GM23338 (cell line): ENCODE measurements at regions not wholly inside any gene's neighbourhood (a gene's known extent, or its start where the extent isn't known, plus 50 kb on each side); places are given as distances from the start of the nearest gene placed in this dataset.

ENCODE experiments used
- ATAC-seq: fragments of 200-7000 bp; cut with Tn5 transposase; 3 replicates; pipeline ENCODE4 v1.9.1; 2020
- DNase-seq: peaks from one replicate; pipeline ENCODE4 v3.0.0-alpha.2; 2015; ENCODE audit warnings: low spot score
- H2AFZ ChIP-seq: fragments of 200-600 bp; sonication (generic); 2 replicates; pipeline ENCODE4 v1.8.0; 2016; ENCODE audit warnings: antibody characterized with exemption, mild to moderate bottlenecking, moderate library complexity
- H3F3A ChIP-seq: fragments of 200-600 bp; sonication (generic); replicated peaks from 2 replicates; pipeline ENCODE4 v1.8.0; 2017; ENCODE audit warnings: antibody characterized with exemption, mixed run types, low read depth
- H3K27ac ChIP-seq: fragments of 200-600 bp; sonication (generic); 2 replicates; pipeline ENCODE4 v1.6.1; 2016; ENCODE audit warnings: low read depth
- H3K27me3 ChIP-seq: fragments of 200-600 bp; sonication (generic); 2 replicates; pipeline ENCODE4 v1.8.0; 2016; ENCODE audit warnings: mild to moderate bottlenecking, mixed run types, moderate library complexity; ENCODE audit not compliant: insufficient read depth
- H3K36me3 ChIP-seq: fragments of 200-600 bp; sonication (generic); 2 replicates; pipeline ENCODE4 v1.8.0; 2016; ENCODE audit warnings: mild to moderate bottlenecking; ENCODE audit not compliant: insufficient read depth
- H3K4me1 ChIP-seq: fragments of 200-600 bp; sonication (generic); 2 replicates; pipeline ENCODE4 v1.8.0; 2016; ENCODE audit warnings: mild to moderate bottlenecking, moderate library complexity; ENCODE audit not compliant: insufficient read depth
- H3K4me2 ChIP-seq: fragments of 200-600 bp; sonication (generic); 2 replicates; pipeline ENCODE4 v1.7.1; 2017; ENCODE audit warnings: mixed run types
- H3K4me3 ChIP-seq: fragments of 200-600 bp; sonication (generic); 2 replicates; pipeline ENCODE4 v1.6.1; 2016; ENCODE audit warnings: mixed run types
- H3K79me2 ChIP-seq: fragments of 200-600 bp; sonication (generic); replicated peaks from 2 replicates; pipeline ENCODE4 v1.8.0; 2017; ENCODE audit warnings: mild to moderate bottlenecking; ENCODE audit not compliant: insufficient read depth
- H3K9me2 ChIP-seq: fragments of 200-600 bp; sonication (generic); 2 replicates; pipeline ENCODE4 v1.8.0; 2017; ENCODE audit not compliant: insufficient read depth
- H4K20me1 ChIP-seq: fragments of 200-600 bp; sonication (generic); replicated peaks from 2 replicates; pipeline ENCODE4 v1.8.0; 2017; ENCODE audit warnings: mild to moderate bottlenecking; ENCODE audit not compliant: insufficient read depth
- H3K27ac Mint-ChIP-seq: 2 replicates; pipeline ENCODE4 v1.8.0; 2020; ENCODE audit warnings: inconsistent platforms, mild to moderate bottlenecking, moderate library complexity, mixed read lengths
- H3K27me3 Mint-ChIP-seq: 3 replicates; pipeline ENCODE4 v1.8.0; 2022; ENCODE audit warnings: low read depth, mild to moderate bottlenecking, moderate library complexity, mixed read lengths, inconsistent platforms; ENCODE audit not compliant: insufficient read depth, poor library complexity
- H3K36me3 Mint-ChIP-seq: 3 replicates; pipeline ENCODE4 v1.8.0; 2021; ENCODE audit warnings: low read depth, mild to moderate bottlenecking, inconsistent platforms, moderate library complexity, mixed read lengths
- H3K4me1 Mint-ChIP-seq: 3 replicates; pipeline ENCODE4 v1.8.0; 2020; ENCODE audit warnings: mild to moderate bottlenecking, inconsistent platforms, mixed read lengths
- H3K4me3 Mint-ChIP-seq: 3 replicates; pipeline ENCODE4 v1.8.0; 2021; ENCODE audit warnings: moderate library complexity, mild to moderate bottlenecking, inconsistent platforms, mixed read lengths
- H3K9me3 Mint-ChIP-seq: 3 replicates; pipeline ENCODE4 v1.8.0; 2020; ENCODE audit warnings: moderate library complexity, mild to moderate bottlenecking, inconsistent platforms, mixed read lengths
- CREB1 ChIP-seq: fragments of 250-450 bp; sonication (Bioruptor Pico); IDR thresholded peaks from 2 replicates; pipeline ENCODE4 v1.5.0; 2020; ENCODE audit warnings: low read depth, mild to moderate bottlenecking, moderate library complexity
- EZH2 ChIP-seq: fragments of 200-600 bp; sonication (generic); IDR thresholded peaks from one replicate; pipeline ENCODE4 v1.8.0; 2017; ENCODE audit warnings: antibody characterized with exemption, mild to moderate bottlenecking, low read depth; ENCODE audit not compliant: unreplicated experiment
- EZH2phosphoT487 ChIP-seq: fragments of 200-600 bp; sonication (generic); IDR thresholded peaks from one replicate; pipeline ENCODE4 v1.8.1; 2018; ENCODE audit warnings: antibody characterized with exemption; ENCODE audit not compliant: unreplicated experiment
- JUNB ChIP-seq: IDR thresholded peaks from one replicate; pipeline ENCODE4 v1.6.1; 2016; ENCODE audit warnings: antibody characterized with exemption; ENCODE audit not compliant: unreplicated experiment
- NANOG ChIP-seq: IDR thresholded peaks from 2 replicates; pipeline ENCODE4 v1.6.1; 2016; ENCODE audit warnings: antibody characterized with exemption, borderline replicate concordance
- POLR2AphosphoS5 ChIP-seq: IDR thresholded peaks from 2 replicates; pipeline ENCODE4 v1.6.1; 2016; ENCODE audit warnings: antibody characterized with exemption, low read depth
- STAT1 ChIP-seq: IDR thresholded peaks from one replicate; pipeline ENCODE4 v1.6.1; 2016; ENCODE audit warnings: antibody characterized with exemption; ENCODE audit not compliant: unreplicated experiment
- ZNF114 ChIP-seq: fragments of 250-450 bp; sonication (Bioruptor Pico); IDR thresholded peaks from 2 replicates; pipeline ENCODE4 v1.5.0; 2020; ENCODE audit warnings: mild to moderate bottlenecking, moderate library complexity
- ZNF331 ChIP-seq: fragments of 250-450 bp; sonication (Bioruptor Pico); IDR thresholded peaks from 2 replicates; pipeline ENCODE4 v1.5.0; 2020; ENCODE audit warnings: low read depth, mild to moderate bottlenecking, moderate library complexity
- TF ChIP-seq, protein P1 (sequence below): fragments of 250-450 bp; sonication (Bioruptor Pico); IDR thresholded peaks from 2 replicates; pipeline ENCODE4 v1.5.0; 2020; ENCODE audit warnings: mild to moderate bottlenecking, moderate library complexity
- TF ChIP-seq, protein P2 (sequence below): IDR thresholded peaks from 2 replicates; pipeline ENCODE4 v1.6.1; 2016; ENCODE audit warnings: antibody characterized with exemption
- TF ChIP-seq, protein P3 (sequence below): IDR thresholded peaks from one replicate; pipeline ENCODE4 v1.6.1; 2018; ENCODE audit warnings: antibody characterized with exemption; ENCODE audit not compliant: unreplicated experiment
- TF ChIP-seq, protein P4 (sequence below), 2 experiments: fragments of 200-600 bp in 1 of 2; sonication (generic) in 1 of 2; conservative IDR thresholded peaks; 2 replicates each; pipeline versions ENCODE4 v1.5.1 to v1.6.1; 2016 to 2017; ENCODE audit warnings: antibody characterized with exemption in 2 of 2, low read depth in 2 of 2, mild to moderate bottlenecking in 2 of 2, moderate library complexity in 1 of 2

DNA sequence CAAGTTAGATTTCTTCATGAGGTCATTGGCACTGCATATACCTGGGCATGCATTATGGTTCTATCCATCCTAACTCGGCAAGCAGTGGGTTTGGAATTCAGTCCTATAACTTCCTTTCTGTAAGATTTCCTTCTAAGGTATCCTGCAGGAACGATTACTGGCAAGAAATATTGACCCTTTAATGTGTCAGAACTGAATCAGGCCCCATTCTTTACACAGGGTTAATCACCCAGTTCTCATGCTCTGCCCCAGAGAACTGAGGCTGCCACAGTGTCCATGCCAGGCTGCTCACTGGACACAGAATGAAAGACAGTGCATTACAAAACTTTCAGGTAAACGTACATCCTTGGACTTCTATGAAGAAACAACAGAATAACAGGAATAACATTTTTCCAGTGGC lies 108.9 kb downstream of the RPL22L1 start:
- no peaks in the 10 kb centered on the region for H4K20me1 ChIP-seq
- TF ChIP-seq, protein P1, sequence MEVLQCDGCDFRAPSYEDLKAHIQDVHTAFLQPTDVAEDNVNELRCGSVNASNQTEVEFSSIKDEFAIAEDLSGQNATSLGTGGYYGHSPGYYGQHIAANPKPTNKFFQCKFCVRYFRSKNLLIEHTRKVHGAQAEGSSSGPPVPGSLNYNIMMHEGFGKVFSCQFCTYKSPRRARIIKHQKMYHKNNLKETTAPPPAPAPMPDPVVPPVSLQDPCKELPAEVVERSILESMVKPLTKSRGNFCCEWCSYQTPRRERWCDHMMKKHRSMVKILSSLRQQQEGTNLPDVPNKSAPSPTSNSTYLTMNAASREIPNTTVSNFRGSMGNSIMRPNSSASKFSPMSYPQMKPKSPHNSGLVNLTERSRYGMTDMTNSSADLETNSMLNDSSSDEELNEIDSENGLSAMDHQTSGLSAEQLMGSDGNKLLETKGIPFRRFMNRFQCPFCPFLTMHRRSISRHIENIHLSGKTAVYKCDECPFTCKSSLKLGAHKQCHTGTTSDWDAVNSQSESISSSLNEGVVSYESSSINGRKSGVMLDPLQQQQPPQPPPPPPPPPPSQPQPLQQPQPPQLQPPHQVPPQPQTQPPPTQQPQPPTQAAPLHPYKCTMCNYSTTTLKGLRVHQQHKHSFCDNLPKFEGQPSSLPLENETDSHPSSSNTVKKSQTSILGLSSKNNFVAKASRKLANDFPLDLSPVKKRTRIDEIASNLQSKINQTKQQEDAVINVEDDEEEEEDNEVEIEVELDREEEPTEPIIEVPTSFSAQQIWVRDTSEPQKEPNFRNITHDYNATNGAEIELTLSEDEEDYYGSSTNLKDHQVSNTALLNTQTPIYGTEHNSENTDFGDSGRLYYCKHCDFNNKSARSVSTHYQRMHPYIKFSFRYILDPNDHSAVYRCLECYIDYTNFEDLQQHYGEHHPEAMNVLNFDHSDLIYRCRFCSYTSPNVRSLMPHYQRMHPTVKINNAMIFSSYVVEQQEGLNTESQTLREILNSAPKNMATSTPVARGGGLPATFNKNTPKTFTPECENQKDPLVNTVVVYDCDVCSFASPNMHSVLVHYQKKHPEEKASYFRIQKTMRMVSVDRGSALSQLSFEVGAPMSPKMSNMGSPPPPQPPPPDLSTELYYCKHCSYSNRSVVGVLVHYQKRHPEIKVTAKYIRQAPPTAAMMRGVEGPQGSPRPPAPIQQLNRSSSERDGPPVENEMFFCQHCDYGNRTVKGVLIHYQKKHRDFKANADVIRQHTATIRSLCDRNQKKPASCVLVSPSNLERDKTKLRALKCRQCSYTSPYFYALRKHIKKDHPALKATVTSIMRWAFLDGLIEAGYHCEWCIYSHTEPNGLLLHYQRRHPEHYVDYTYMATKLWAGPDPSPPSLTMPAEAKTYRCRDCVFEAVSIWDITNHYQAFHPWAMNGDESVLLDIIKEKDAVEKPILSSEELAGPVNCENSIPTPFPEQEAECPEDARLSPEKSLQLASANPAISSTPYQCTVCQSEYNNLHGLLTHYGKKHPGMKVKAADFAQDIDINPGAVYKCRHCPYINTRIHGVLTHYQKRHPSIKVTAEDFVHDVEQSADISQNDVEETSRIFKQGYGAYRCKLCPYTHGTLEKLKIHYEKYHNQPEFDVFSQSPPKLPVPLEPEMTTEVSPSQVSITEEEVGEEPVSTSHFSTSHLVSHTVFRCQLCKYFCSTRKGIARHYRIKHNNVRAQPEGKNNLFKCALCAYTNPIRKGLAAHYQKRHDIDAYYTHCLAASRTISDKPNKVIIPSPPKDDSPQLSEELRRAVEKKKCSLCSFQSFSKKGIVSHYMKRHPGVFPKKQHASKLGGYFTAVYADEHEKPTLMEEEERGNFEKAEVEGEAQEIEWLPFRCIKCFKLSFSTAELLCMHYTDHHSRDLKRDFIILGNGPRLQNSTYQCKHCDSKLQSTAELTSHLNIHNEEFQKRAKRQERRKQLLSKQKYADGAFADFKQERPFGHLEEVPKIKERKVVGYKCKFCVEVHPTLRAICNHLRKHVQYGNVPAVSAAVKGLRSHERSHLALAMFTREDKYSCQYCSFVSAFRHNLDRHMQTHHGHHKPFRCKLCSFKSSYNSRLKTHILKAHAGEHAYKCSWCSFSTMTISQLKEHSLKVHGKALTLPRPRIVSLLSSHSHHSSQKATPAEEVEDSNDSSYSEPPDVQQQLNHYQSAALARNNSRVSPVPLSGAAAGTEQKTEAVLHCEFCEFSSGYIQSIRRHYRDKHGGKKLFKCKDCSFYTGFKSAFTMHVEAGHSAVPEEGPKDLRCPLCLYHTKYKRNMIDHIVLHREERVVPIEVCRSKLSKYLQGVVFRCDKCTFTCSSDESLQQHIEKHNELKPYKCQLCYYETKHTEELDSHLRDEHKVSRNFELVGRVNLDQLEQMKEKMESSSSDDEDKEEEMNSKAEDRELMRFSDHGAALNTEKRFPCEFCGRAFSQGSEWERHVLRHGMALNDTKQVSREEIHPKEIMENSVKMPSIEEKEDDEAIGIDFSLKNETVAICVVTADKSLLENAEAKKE: no peak
- TF ChIP-seq CREB1 (CRISPR knock-in tag) (no peak), NANOG (no peak), POLR2AphosphoS5 (no peak), EZH2phosphoT487 (no peak), ZNF114 (CRISPR knock-in tag) (no peak), JUNB (no peak), ZNF331 (CRISPR knock-in tag) (no peak), STAT1 (no peak), EZH2 (no peak)
- TF ChIP-seq, protein P2, sequence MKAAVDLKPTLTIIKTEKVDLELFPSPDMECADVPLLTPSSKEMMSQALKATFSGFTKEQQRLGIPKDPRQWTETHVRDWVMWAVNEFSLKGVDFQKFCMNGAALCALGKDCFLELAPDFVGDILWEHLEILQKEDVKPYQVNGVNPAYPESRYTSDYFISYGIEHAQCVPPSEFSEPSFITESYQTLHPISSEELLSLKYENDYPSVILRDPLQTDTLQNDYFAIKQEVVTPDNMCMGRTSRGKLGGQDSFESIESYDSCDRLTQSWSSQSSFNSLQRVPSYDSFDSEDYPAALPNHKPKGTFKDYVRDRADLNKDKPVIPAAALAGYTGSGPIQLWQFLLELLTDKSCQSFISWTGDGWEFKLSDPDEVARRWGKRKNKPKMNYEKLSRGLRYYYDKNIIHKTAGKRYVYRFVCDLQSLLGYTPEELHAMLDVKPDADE: no peak
- TF ChIP-seq, protein P3, sequence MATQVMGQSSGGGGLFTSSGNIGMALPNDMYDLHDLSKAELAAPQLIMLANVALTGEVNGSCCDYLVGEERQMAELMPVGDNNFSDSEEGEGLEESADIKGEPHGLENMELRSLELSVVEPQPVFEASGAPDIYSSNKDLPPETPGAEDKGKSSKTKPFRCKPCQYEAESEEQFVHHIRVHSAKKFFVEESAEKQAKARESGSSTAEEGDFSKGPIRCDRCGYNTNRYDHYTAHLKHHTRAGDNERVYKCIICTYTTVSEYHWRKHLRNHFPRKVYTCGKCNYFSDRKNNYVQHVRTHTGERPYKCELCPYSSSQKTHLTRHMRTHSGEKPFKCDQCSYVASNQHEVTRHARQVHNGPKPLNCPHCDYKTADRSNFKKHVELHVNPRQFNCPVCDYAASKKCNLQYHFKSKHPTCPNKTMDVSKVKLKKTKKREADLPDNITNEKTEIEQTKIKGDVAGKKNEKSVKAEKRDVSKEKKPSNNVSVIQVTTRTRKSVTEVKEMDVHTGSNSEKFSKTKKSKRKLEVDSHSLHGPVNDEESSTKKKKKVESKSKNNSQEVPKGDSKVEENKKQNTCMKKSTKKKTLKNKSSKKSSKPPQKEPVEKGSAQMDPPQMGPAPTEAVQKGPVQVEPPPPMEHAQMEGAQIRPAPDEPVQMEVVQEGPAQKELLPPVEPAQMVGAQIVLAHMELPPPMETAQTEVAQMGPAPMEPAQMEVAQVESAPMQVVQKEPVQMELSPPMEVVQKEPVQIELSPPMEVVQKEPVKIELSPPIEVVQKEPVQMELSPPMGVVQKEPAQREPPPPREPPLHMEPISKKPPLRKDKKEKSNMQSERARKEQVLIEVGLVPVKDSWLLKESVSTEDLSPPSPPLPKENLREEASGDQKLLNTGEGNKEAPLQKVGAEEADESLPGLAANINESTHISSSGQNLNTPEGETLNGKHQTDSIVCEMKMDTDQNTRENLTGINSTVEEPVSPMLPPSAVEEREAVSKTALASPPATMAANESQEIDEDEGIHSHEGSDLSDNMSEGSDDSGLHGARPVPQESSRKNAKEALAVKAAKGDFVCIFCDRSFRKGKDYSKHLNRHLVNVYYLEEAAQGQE: no peak
- TF ChIP-seq, protein P4, sequence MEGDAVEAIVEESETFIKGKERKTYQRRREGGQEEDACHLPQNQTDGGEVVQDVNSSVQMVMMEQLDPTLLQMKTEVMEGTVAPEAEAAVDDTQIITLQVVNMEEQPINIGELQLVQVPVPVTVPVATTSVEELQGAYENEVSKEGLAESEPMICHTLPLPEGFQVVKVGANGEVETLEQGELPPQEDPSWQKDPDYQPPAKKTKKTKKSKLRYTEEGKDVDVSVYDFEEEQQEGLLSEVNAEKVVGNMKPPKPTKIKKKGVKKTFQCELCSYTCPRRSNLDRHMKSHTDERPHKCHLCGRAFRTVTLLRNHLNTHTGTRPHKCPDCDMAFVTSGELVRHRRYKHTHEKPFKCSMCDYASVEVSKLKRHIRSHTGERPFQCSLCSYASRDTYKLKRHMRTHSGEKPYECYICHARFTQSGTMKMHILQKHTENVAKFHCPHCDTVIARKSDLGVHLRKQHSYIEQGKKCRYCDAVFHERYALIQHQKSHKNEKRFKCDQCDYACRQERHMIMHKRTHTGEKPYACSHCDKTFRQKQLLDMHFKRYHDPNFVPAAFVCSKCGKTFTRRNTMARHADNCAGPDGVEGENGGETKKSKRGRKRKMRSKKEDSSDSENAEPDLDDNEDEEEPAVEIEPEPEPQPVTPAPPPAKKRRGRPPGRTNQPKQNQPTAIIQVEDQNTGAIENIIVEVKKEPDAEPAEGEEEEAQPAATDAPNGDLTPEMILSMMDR (conservative IDR thresholded peaks at IDR 0.05; ENCODE audit: low read depth in 2 of 2): no peak
- no peaks in the 10 kb centered on the region for H3K9me2 ChIP-seq
- no peaks in the 10 kb centered on the region for H3K36me3 ChIP-seq
- no peak for DNase-seq
- no peak overlapping the region for H3K27ac ChIP-seq
- H2AFZ ChIP-seq: peak overlapping the region; percentile 40; the same call in 1 of the 2 replicates
- no peak overlapping the region for H3K27ac Mint-ChIP-seq
- H3K4me1 ChIP-seq: no peaks in the 10 kb centered on the region
- H3K4me3 Mint-ChIP-seq: no peak overlapping the region
- H3K9me3 Mint-ChIP-seq: no peaks in the 10 kb centered on the region
- H3K27me3 Mint-ChIP-seq: no peaks in the 10 kb centered on the region
- peaks cover 12% of the 10 kb centered on the region for H3K4me1 Mint-ChIP-seq
- H3K79me2 ChIP-seq: no peaks in the 10 kb centered on the region
- ATAC-seq: no peak
- H3K27me3 ChIP-seq: no peaks in the 10 kb centered on the region
- no peak overlapping the region for H3K4me2 ChIP-seq
- no peak overlapping the region for H3K4me3 ChIP-seq
- H3K36me3 Mint-ChIP-seq: no peaks in the 10 kb centered on the region
- H3F3A ChIP-seq: no peaks in the 10 kb centered on the region
